Ishikawa (cell line): ENCODE measurements at regions not wholly inside any gene's neighbourhood (a gene's known extent, or its start where the extent isn't known, plus 50 kb on each side); places are given as distances from the start of the nearest gene placed in this dataset.

Experiments
- CEBPB ChIP-seq: IDR thresholded peaks from 2 replicates; pipeline ENCODE4 v1.6.1; 2012
- CREB1 ChIP-seq: IDR thresholded peaks from 2 replicates; pipeline ENCODE4 v1.6.1; 2012; ENCODE audit warnings: low read depth
- EGR1 ChIP-seq: IDR thresholded peaks from 2 replicates; pipeline ENCODE4 v1.6.1; 2012
- EP300 ChIP-seq: IDR thresholded peaks from 2 replicates; pipeline ENCODE4 v1.6.1; 2012; ENCODE audit warnings: borderline replicate concordance
- FOXM1 ChIP-seq: IDR thresholded peaks from 2 replicates; pipeline ENCODE4 v1.6.1; 2012; ENCODE audit warnings: low read depth, borderline replicate concordance
- NFIC ChIP-seq: IDR thresholded peaks from 2 replicates; pipeline ENCODE4 v1.6.1; 2012
- REST ChIP-seq: IDR thresholded peaks from 2 replicates; pipeline ENCODE4 v1.6.1; 2012; ENCODE audit warnings: low read depth, mild to moderate bottlenecking
- TAF1 ChIP-seq: IDR thresholded peaks from 2 replicates; pipeline ENCODE4 v1.6.1; 2012; ENCODE audit warnings: low read depth, mild to moderate bottlenecking
- TCF12 ChIP-seq: IDR thresholded peaks from 2 replicates; pipeline ENCODE4 v1.6.1; 2012; ENCODE audit warnings: low read depth
- USF1 ChIP-seq: IDR thresholded peaks from 2 replicates; pipeline ENCODE4 v1.6.1; 2012
- YY1 ChIP-seq: IDR thresholded peaks from 2 replicates; pipeline ENCODE4 v1.6.1; 2012; ENCODE audit warnings: low read depth
- ZBTB7A ChIP-seq: IDR thresholded peaks from 2 replicates; pipeline ENCODE4 v1.6.1; 2012; ENCODE audit warnings: low read depth

- no peak for TF ChIP-seq CEBPB
- TF ChIP-seq USF1 = no peak
- TF ChIP-seq ZBTB7A = no peak
- no peak for TF ChIP-seq EGR1
- TF ChIP-seq REST = no peak
- TF ChIP-seq TCF12 = no peak
- no peak for TF ChIP-seq TAF1
- no peak for TF ChIP-seq FOXM1
- TF ChIP-seq NFIC = no peak
- no peak for TF ChIP-seq EP300
- no peak for TF ChIP-seq CREB1
- TF ChIP-seq YY1 = no peak
These were observed 174.6 kb upstream of the CDH13 start for GRCh38 chr16:82452004-82452756.
